Germinal center (tissue), 1 donor: ENCODE measurements at regions not wholly inside any gene's neighbourhood (a gene's known extent, or its start where the extent isn't known, plus 50 kb on each side); places are given as distances from the start of the nearest gene placed in this dataset.

Experiments used
- DNase-seq: peaks from one replicate; pipeline ENCODE4 v3.0.0; 2012; ENCODE audit warnings: mixed read lengths, low spot score

GRCh38 chr10:107727767-107728317 is 563.3 kb upstream of the SORCS1 start:
- DNase-seq, result no peak

GRCh38 chr10:107718864-107719263 is 554.4 kb upstream of the SORCS1 start:
- no peak for DNase-seq

DNA sequence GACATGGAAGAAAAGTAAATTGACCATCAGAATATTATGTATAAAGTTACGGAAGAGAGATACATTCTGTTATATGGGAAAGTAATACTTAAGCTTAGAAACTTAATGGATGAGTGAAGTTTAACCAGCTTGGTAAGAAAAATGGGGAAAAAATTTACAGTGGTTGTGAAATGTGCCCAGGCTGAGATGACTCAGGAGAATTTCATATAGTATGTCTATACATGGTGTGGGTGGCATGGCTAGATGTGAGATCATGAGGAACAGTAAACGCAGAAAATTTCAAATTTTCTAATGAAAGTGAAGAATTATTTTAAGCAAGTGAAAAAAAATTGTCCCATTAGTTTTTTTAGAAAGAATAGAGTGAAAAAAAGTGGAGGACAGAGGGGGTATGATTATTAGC is 552.5 kb upstream of the SORCS1 start:
- no peak for DNase-seq

- no peak for DNase-seq
Measured at GRCh38 chr10:107715565-107715964, 551.1 kb upstream of the SORCS1 start.

- no peak for DNase-seq
Measured at GRCh38 chr10:107708981-107709380, 544.5 kb upstream of the SORCS1 start.

DNA sequence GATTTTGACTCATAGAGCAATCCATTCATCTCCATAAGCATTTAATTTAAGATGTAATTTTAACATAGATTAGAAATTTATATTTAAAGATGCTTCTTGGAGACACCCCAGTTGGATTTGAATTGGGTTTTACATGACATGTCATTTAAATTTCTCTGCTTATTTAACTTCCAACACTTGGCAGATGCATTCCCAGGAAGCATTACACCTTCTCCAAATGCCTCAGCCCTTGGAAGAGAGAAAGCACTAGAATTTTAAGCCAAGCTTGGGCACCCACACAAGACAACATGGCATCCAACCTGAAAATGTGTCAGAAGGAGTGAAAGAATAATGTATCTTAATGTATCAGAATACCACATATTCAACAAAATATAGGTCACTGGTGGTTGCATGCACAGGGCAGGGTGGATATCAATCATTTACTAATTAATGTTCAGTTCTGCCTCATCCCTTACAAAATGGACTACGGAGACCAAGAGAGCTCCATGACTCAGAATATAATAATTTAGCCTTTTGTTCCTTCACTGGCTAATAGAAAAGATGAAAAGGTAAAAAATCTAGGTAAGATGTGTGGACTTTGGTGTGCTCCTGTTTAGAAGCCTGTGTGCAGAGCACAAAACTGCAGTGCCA is 541.7 kb upstream of the SORCS1 start:
- DNase-seq, result no peak

- DNase-seq, result no peak
Measured at GRCh38 chr10:107701943-107702342, 537.4 kb upstream of the SORCS1 start.

DNA sequence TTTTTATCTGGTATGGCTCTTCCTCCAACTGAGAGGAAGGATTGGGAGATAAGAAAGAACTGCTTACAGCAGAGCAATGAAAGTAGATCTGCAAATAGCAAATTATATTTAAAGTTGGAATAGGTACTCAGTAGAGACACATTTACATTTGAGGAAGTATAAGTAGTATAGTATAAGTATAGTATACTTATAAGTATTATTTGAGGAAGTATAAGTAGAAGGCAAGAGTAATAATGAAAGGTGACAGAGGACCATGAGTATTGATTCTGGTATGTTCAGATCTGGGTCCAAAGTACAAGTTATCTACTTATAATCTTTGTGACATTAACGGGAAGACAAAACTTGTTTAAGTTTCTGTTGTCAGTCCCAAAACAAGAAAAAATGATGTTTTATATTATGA is 527.6 kb upstream of the SORCS1 start:
- DNase-seq, result no peak

DNA sequence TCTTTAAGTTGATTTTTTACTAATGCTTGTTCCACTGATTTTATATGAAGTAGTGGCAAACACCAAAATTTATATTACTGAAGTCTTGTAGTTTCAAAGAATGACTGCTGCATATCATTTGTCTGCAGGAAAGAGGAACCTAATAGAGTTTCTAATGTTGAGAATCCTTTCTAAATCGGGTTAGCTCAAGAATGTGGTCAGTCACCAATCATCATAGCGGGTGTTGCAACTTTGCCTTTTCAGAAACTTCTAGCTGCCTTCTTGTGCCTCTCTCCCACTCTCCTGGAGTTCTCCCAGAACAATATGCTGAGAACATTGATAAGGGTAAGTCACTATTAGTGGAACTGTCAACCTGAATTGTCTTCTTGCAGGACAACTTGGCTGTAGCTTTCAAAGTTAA is 524.8 kb upstream of the SORCS1 start:
- DNase-seq, result no peak

DNA sequence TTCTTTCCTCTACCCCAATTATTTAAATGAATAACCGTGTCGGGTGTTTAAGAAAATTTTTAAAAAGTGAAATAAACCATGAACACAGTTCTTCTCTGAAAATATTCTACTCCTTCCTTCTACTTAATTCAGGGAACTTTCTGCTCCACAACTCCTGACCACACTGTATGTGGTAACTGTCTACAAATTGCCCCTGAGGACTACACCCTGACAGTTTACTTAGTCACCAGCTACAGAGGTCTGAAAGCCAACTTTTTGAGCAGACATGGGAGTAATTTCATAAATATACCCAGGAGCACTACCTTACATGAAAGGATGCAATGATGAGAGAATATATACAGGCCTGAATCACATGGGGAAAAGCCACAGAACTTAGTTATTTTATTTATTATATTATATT is 523.2 kb upstream of the SORCS1 start:
- no peak for DNase-seq

DNA sequence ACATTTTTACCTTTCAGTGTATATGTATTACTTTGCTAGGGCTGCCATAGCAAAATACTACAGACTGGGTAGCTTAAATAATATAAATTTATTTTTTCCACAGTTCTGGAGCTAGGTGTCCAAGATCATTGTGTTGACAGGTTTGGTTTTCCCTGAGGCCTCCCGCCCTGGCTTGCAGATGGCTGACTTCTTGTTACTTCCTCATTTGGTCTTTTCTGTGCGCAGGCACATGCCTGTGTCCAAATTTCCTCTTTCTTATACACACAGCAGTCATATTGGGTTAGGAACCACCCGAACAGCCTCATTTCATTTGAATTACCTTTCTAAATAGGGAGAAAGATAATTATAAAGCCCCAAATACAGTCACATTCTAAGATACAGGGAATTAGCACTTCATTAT is 521.6 kb upstream of the SORCS1 start:
- DNase-seq, result peak; percentile 3

DNA sequence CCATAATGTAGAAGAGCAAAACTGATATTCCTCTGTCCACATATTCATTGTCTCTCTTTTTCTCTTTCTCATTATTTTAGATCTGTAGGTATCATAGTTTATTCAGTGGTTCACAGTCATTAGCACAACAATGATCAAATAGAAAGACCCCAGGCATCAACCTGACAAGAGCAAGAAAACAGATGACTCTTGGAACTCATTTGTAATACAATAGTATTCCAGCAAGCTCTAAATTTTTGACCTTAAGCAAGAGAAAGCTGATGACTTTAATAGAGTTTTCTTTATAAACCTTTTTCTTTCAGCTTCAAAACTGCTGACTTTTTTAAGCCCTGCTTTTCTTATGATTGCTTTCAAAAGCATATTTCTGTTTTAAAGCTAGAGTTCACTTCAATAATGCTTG is 507.5 kb upstream of the SORCS1 start:
- DNase-seq, result no peak

GRCh38 chr10:107666214-107666613 is 501.7 kb upstream of the SORCS1 start:
- DNase-seq, result no peak

DNA sequence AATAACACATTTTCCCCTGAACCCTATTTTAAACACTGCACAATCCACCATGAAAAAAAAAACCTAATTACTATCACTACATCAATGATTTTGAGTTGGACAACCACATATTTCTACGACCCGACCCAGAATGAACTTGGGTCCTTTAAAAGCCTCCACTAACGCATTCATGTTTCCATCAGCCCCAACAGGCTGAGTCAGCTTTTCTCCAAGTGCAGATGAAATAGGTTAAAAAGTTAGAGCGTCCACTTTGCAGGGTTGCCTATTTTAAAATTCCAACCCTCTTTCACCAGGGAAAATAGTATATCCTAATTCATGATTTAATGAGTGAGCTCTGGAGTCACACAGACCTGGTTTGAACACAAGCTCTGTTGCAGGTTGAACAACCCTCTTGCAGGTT is 501.0 kb upstream of the SORCS1 start:
- DNase-seq, result no peak

- DNase-seq, result no peak
Measured at GRCh38 chr10:107657851-107658250, 493.3 kb upstream of the SORCS1 start.

DNA sequence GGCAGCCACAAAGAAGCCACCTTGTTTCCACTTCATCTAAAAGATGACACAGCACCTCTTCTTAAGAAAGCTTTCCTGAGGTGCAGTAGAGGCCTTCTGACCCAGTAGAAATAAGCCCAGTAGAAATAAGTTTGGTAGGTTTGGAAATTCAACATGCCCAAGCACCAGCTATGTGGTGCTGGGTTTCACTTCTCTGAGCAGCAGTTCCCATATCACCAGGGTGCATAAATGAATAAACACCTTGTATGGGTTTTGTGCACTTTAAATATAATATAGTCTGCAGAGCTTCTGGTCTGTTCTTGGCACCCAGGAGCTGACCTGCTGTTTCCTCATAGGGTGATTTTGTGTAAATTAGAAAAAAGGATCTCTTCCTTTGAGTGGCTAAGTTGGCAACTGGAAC is 492.4 kb upstream of the SORCS1 start:
- DNase-seq, result peak; percentile 2

GRCh38 chr10:107653832-107654287 is 489.4 kb upstream of the SORCS1 start:
- DNase-seq, result no peak

- DNase-seq, result no peak
Measured at GRCh38 chr10:107650939-107651338, 486.4 kb upstream of the SORCS1 start.

- no peak for DNase-seq
Measured at GRCh38 chr10:107649249-107649648, 484.7 kb upstream of the SORCS1 start.

DNA sequence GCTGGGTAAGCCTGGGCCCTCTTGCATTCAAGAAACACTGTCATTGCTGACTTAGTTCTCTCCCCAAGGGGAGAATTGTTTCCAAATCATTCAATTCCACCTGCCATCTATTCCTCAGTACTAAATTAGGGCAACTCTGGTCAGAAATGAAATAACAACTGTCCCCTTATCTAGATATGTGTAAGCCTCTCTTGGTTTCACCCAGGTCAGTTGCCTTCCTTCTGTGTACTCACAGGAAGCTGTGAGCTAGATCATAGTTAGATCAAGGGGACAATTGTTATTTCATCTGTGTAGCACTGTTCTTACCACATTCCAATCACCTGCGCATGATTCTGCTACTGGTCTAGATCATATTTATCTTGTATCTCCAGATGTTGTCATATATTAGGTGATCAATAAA is 483.0 kb upstream of the SORCS1 start:
- DNase-seq, result no peak

DNA sequence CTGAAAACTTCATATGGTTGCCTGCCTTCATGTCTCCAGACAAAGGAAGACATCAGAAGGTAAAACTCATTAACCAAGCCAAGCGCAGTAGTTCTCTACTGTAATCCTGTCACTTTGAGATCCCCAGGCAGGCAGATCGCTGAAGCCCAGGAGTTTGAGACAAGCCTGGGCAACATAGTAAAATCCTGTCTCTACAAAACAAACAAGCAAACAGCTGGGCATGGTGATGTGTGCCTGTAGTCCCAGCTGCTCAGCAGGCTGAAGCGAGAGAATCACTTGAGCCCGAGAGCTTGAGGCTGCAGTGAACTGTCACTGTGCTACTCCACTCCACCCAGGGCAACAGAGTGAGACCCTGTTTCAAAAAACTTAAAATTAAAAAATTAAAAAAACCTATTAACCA is 467.4 kb upstream of the SORCS1 start:
- DNase-seq, result no peak

- no peak for DNase-seq
Measured at GRCh38 chr10:107626862-107627261, 462.4 kb upstream of the SORCS1 start.

GRCh38 chr10:107623292-107623691 is 458.8 kb upstream of the SORCS1 start:
- no peak for DNase-seq

GRCh38 chr10:107619139-107619538 is 454.6 kb upstream of the SORCS1 start:
- DNase-seq, result no peak
